Body of pancreas (tissue), 4 donors: ENCODE measurements at regions not wholly inside any gene's neighbourhood (a gene's known extent, or its start where the extent isn't known, plus 50 kb on each side); places are given as distances from the start of the nearest gene placed in this dataset.

Experiments used
- ATAC-seq: fragments of 150-250 bp; one replicate; pipeline ENCODE4 v1.9.1; 2016
- DNase-seq, 4 donors: peaks; one replicate each; pipeline ENCODE4 v3.0.0-alpha.2; 2019
- H3K27ac ChIP-seq, 4 donors: fragments of 200-600 bp; sonication (generic); 1 replicate in 3 of 4; 2 replicates in 1 of 4; pipeline versions ENCODE4 v1.5.1 to v1.6.1; 2016 to 2019; ENCODE audit warnings: mild to moderate bottlenecking in 1 of 4, mixed read lengths in 1 of 4, moderate library complexity in 1 of 4
- H3K27me3 ChIP-seq, 2 donors: fragments of 200-600 bp; sonication (generic); one replicate each; pipeline ENCODE4 v1.6.0; 2016; ENCODE audit warnings: mild to moderate bottlenecking in 1 of 2
- H3K36me3 ChIP-seq, 2 donors: fragments of 200-600 bp; sonication (generic); replicated peaks in 1 of 2; 2 replicates each; pipeline ENCODE4 v1.5.1; 2016; ENCODE audit warnings: low read depth in 2 of 2; ENCODE audit not compliant: insufficient read depth in 1 of 2
- H3K4me1 ChIP-seq: fragments of 200-600 bp; sonication (generic); one replicate; pipeline ENCODE4 v1.6.0; 2016
- H3K4me3 ChIP-seq, 2 donors: fragments of 200-600 bp; sonication (generic); 1 replicate in 1 of 2; 2 replicates in 1 of 2; pipeline ENCODE4 v1.5.1; 2016 to 2019
- H3K9me3 ChIP-seq, 3 donors: fragments of 200-600 bp; sonication (generic); 1 replicate in 2 of 3; 2 replicates in 1 of 3; pipeline ENCODE4 v1.5.1; 2016
- POLR2A ChIP-seq, 3 donors: fragments of 450-650 bp; IDR thresholded peaks; one replicate each; pipeline ENCODE4 v1.6.1; 2016; ENCODE audit warnings: antibody characterized with exemption in 3 of 3, mild to moderate bottlenecking in 2 of 3
- WGBS, 2 donors: methylation state at CpG; one replicate each; pipeline ENCODE4 v1.1.5; 2017; 5-methylcytosine and 5-hydroxymethylcytosine counted together
- intact Hi-C: fragments of 100-400 bp; cut with DNase I; formaldehyde crosslinking; loops from one replicate; pipeline ENCODE4 v1.15.1; 2023
- TF ChIP-seq, protein P1 (sequence below), 7 experiments: fragments of 450-650 bp in 4 of 7; fragments of 200-600 bp in 3 of 7; sonication (generic) in 3 of 7; IDR thresholded peaks; one replicate each; pipeline ENCODE4 v1.5.1; 2016 to 2019; ENCODE audit warnings: antibody characterized with exemption in 7 of 7

- Histone ChIP-seq H3K9me3 (no peaks in the 10 kb centered on the region), H3K27ac (no peak overlapping the region), H3K27me3 (no peaks in the 10 kb centered on the region), H3K4me1 (no peaks in the 10 kb centered on the region), H3K36me3 (no peaks in the 10 kb centered on the region), H3K4me3 (no peak overlapping the region)
- TF ChIP-seq POLR2A (IDR thresholded peaks at IDR 0.05) = no peak
- TF ChIP-seq, protein P1, sequence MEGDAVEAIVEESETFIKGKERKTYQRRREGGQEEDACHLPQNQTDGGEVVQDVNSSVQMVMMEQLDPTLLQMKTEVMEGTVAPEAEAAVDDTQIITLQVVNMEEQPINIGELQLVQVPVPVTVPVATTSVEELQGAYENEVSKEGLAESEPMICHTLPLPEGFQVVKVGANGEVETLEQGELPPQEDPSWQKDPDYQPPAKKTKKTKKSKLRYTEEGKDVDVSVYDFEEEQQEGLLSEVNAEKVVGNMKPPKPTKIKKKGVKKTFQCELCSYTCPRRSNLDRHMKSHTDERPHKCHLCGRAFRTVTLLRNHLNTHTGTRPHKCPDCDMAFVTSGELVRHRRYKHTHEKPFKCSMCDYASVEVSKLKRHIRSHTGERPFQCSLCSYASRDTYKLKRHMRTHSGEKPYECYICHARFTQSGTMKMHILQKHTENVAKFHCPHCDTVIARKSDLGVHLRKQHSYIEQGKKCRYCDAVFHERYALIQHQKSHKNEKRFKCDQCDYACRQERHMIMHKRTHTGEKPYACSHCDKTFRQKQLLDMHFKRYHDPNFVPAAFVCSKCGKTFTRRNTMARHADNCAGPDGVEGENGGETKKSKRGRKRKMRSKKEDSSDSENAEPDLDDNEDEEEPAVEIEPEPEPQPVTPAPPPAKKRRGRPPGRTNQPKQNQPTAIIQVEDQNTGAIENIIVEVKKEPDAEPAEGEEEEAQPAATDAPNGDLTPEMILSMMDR (IDR thresholded peaks at IDR 0.05) = no peak
- 34 to 38% methylated on average over 5 to 6 of the region's 6 CpGs for WGBS, 2 donors
- ATAC-seq = no peak
- DNase-seq = no peak
- intact Hi-C loops = no loop called here
These were observed 339.0 kb downstream of the PTPRU start for GRCh38 chr1:29575277-29575676.

DNA sequence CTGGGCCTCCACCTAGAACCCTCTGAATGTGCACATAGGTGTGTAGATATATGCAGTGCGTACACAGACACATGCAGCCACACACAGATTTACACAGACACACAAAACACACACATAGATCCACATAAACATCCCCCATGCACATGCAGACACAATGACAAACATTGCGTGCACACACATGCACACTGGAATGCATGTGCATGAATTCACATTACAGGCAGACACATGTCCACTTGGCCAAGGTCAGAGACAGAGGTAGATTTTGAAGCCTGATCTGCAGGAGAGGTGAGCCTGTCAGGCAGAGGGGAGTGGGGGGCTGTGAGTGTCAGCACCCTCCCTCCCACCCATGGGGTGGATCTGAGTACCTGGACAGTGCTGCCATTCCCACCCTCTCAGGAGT is 338.5 kb downstream of the PTPRU start:
- Histone ChIP-seq H3K27me3 (no peaks in the 10 kb centered on the region), H3K9me3 (no peaks in the 10 kb centered on the region)
- intact Hi-C loops = no loop called here

GRCh38 chr1:29569971-29570634 is 333.8 kb downstream of the PTPRU start:
- ATAC-seq (no peak), DNase-seq (peak in 1 of 4 donors; percentile 8)
- intact Hi-C loops = no loop called here
- WGBS, 2 donors = 56 to 63% methylated on average over 4 to 5 of the region's 5 CpGs
- TF ChIP-seq POLR2A (IDR thresholded peaks at IDR 0.05) = no peak
- TF ChIP-seq, protein P1 (IDR thresholded peaks at IDR 0.05) = no peak
- Histone ChIP-seq H3K4me1 (no peaks in the 10 kb centered on the region), H3K36me3 (no peaks in the 10 kb centered on the region), H3K4me3 (no peak overlapping the region), H3K9me3 (peaks cover 0 to 25% (median 0%) of the 10 kb centered on the region in 3 donors), H3K27ac (no peak overlapping the region), H3K27me3 (no peaks in the 10 kb centered on the region)

More for the DNA sequence above, 338.5 kb downstream of the PTPRU start:
- ATAC-seq (no peak), DNase-seq (no peak)
- TF ChIP-seq, protein P1 (IDR thresholded peaks at IDR 0.05) = no peak
- no peak for TF ChIP-seq POLR2A (IDR thresholded peaks at IDR 0.05)
- 71 to 86% methylated on average over 2 of the region's 2 CpGs for WGBS, 2 donors
- Histone ChIP-seq H3K27ac (no peak overlapping the region), H3K4me3 (no peak overlapping the region), H3K4me1 (no peaks in the 10 kb centered on the region), H3K36me3 (no peaks in the 10 kb centered on the region)

DNA sequence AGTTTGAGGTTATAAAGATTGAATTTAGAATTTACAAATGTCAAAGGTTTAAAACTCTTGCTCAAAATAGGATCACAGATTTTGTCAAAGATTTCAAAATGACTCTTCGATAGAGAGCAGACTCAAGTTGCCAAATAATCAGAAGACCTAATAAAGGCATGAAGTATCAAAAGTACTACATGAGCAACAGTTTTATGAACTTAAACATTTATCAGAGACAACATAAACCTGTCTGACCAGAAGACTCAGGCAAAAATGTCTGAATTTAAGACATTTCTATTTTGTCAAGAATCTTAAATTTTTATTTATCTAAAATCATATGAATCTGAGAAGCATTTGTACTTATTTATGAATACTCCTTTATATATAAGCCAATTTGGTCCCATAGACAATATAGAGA is 330.9 kb downstream of the PTPRU start:
- ATAC-seq = no peak
- 68% methylated on average over 1 of the region's 1 CpG for WGBS, 2 donors
- intact Hi-C loops = no loop called here
- no peak overlapping the region for H3K4me3 ChIP-seq
- no peak for TF ChIP-seq POLR2A (IDR thresholded peaks at IDR 0.05)
- TF ChIP-seq, protein P1 (IDR thresholded peaks at IDR 0.05) = no peak
- H3K36me3 ChIP-seq = no peaks in the 10 kb centered on the region
- no peaks in the 10 kb centered on the region for H3K4me1 ChIP-seq
- no peak for DNase-seq
- peaks cover 0 to 25% (median 0%) of the 10 kb centered on the region in 3 donors for H3K9me3 ChIP-seq
- no peaks in the 10 kb centered on the region for H3K27me3 ChIP-seq
- H3K27ac ChIP-seq = no peak overlapping the region

GRCh38 chr1:29565490-29565889 is 329.2 kb downstream of the PTPRU start:
- DNase-seq = no peak
- no peaks in the 10 kb centered on the region for H3K27me3 ChIP-seq
- TF ChIP-seq POLR2A (IDR thresholded peaks at IDR 0.05) = no peak
- TF ChIP-seq, protein P1 (IDR thresholded peaks at IDR 0.05) = no peak
- H3K36me3 ChIP-seq = no peaks in the 10 kb centered on the region
- ATAC-seq = no peak
- H3K4me3 ChIP-seq = no peak overlapping the region
- H3K27ac ChIP-seq = no peak overlapping the region
- no peaks in the 10 kb centered on the region for H3K4me1 ChIP-seq
- intact Hi-C loops = no loop called here
- 75 to 83% methylated on average over 1 of the region's 1 CpG for WGBS, 2 donors
- H3K9me3 ChIP-seq = peaks cover 0 to 25% (median 0%) of the 10 kb centered on the region in 3 donors
